GM19035 (cell line): ENCODE measurements at regions not wholly inside any gene's neighbourhood (a gene's known extent, or its start where the extent isn't known, plus 50 kb on each side); places are given as distances from the start of the nearest gene placed in this dataset.

ENCODE experiments used
- ATAC-seq: cut with Tn5 transposase; IDR thresholded peaks from one replicate; pipeline ENCODE4 v1.9.1; 2021; ENCODE audit not compliant: unreplicated experiment

- ATAC-seq = no peak
These were observed 151.1 kb upstream of the TSHZ3 start for GRCh38 chr19:31500197-31500830.

GRCh38 chr19:31500946-31501345 is 151.7 kb upstream of the TSHZ3 start:
- ATAC-seq = no peak

DNA sequence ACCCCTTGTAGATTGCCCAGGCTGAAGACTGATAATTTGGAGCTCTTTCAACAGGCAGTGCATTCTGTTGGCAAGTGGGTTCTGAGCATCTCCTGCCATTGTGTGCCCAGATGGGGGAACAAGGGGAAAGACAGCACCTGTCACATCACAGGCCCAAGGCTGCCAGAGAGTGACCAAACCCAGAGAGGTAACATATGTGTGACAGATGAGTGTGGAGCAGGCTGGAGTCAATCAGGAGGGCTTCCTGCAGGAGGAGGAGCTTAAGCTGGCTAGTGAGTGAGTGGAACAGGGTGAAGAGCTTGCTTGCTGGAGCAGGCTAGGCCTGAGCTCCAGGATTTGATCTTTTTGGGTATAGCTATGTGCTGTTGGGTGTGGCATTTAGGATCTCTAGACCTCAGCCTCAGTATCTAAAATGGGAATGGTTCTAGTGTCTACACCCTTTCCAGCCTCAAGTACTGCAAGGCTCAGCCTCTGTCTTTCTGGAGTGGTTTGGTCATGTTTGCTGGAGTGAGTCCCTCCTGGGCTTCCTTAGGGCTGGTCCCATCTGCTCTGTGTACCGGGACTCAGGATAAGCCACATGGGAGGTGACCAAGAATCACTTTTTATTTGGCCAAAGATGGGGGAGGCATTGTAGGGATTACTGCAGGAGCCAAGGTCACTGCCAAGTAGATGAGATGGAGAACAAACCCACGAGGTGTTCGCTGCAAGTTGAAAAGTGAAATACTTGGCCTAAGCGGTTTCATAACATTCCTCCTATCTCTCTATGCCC is 152.4 kb upstream of the TSHZ3 start:
- ATAC-seq = no peak

- ATAC-seq = no peak
These were observed 153.4 kb upstream of the TSHZ3 start for GRCh38 chr19:31502536-31503170.

DNA sequence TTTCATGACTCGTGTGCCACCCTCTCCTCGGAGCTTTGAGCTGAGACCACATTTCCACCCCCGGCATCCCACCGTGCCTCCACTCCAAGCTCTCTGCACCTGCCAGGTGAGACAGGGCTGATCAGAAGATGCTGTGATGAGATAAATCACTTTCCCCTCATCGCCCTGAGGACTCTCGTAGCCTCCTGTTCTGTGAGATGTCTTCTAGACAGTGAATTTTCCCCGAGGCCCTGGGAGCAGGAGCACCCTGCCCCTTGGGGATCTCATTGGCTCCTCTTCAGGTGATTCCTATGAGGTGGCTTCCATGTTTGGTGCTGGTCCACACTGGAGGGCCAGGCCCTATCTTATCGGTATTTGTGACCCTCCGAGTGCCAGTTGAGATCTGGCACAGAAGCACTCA is 154.0 kb upstream of the TSHZ3 start:
- ATAC-seq = no peak

GRCh38 chr19:31504221-31504620 is 155.0 kb upstream of the TSHZ3 start:
- ATAC-seq = no peak

- no peak for ATAC-seq
These were observed 156.3 kb upstream of the TSHZ3 start for GRCh38 chr19:31505596-31505910.

GRCh38 chr19:31506102-31506501 is 156.9 kb upstream of the TSHZ3 start:
- no peak for ATAC-seq

DNA sequence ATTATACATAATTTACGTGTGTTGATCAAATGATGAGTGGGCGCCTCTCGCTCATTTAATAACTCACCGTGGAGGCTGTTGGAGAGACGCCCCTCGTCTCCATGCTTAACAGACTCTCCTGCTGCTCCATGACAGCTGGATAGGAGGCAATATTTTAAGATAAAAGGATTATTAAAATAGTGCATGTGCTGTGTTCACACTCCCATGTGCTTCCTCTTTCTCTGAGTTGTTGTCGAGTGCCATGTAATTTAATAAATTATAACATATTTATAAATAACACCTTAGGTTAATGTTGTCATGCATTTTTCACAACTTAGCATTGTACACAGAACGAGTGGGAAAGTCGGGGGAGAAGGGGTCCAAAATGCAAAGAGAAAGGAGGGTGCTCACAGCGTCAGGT is 161.4 kb upstream of the TSHZ3 start:
- no peak for ATAC-seq

GRCh38 chr19:31511098-31511497 is 161.9 kb upstream of the TSHZ3 start:
- no peak for ATAC-seq

- ATAC-seq = no peak
These were observed 162.5 kb upstream of the TSHZ3 start for GRCh38 chr19:31511696-31512095.

DNA sequence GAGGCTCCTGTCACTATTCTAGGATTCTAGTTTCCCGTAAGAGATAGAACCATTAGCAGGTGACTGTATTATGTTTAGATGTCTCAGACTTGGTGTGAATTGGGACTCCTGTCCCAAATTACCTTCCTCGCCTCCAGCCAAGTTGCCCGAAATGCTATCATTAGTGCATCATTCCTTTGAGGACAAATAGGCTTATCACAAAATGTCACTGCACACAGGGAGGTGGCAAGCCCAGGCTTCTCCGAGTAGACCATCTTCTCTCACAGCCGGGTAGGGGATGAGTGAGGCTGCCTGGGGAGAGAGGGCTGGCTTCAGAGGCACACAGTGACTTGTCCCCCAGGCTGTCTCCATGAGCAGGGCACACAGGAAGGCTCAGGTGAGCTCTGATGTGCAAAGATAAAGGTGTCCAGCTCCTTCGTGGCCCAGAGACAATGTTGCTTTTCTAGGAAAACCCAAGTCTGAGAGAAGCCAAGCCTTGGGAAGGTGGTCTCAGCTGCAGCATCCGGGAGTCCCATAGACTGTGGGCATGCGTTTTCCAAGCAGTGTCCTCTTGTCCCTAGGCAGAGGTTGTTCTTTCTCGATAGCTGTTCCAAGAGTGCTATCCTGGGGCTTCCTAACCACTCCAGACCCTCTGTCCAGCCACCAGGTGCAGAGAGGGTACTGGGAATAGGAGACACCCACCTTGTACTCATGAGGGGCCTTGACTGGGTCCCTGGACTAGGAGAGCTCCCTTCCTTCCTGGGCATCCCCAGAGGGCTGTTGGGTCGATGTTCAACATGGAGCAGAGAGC is 163.1 kb upstream of the TSHZ3 start:
- ATAC-seq = no peak

DNA sequence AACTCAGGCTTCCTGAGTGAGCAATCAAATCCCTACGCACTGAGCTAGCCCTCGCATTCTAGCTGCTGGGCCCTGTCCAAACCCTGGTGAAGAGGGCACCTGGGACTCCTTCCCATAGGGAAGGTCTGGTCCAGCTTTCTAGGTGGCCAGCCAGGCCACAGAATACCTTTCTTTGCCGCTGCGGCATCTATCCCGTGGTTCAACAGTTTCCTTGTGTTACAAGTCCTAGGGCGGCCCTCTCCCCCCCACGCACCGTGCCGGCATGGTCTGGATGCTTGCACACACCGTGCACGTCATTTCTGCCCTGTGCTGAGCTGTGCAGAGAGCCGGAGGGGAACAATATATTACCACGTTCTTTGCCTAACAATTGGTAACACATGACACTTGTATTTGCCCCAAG is 164.6 kb upstream of the TSHZ3 start:
- no peak for ATAC-seq

GRCh38 chr19:31515931-31516330 is 166.7 kb upstream of the TSHZ3 start:
- no peak for ATAC-seq

DNA sequence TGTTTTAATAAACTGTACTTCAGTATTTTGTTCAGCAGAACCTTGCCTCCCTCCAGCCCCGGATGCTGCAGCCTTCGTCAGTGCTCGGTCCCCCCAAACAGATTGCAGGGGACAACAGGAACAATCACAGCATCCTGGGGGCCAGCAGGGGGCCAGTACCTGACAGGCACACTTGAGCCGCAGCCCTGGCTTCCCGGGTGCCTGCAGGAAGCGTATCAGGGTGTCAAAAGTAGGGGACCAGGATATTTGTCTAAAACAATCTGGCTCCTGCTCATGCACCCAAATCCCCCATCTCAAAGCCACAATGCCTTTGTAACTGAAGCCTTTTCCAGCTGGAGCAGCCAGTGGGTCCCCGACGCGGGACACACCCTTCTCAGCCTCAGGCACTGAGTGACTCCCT is 167.5 kb upstream of the TSHZ3 start:
- no peak for ATAC-seq

- no peak for ATAC-seq
These were observed 168.3 kb upstream of the TSHZ3 start for GRCh38 chr19:31517224-31518180.

- ATAC-seq = no peak
These were observed 169.2 kb upstream of the TSHZ3 start for GRCh38 chr19:31518216-31519020.

DNA sequence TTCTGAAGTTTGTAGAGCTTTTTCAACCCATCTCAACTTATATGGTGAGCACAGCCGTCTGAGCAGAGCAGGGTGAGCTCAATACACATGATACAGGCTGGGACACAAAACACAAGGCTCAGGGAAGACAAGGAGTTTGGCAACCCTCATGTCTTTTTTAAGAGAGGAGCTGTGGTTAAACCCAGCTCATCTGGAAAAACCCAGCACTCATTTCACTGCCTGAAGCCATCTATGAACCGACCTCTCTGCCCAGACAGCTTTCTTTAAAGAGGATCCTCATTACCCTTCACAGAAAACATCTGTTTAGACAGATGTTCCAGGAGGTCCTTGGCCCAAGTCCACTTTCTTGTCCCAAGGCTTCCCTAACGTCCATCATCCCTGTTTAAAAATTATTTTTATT is 170.0 kb upstream of the TSHZ3 start:
- no peak for ATAC-seq

GRCh38 chr19:31519908-31520307 is 170.7 kb upstream of the TSHZ3 start:
- ATAC-seq = no peak

DNA sequence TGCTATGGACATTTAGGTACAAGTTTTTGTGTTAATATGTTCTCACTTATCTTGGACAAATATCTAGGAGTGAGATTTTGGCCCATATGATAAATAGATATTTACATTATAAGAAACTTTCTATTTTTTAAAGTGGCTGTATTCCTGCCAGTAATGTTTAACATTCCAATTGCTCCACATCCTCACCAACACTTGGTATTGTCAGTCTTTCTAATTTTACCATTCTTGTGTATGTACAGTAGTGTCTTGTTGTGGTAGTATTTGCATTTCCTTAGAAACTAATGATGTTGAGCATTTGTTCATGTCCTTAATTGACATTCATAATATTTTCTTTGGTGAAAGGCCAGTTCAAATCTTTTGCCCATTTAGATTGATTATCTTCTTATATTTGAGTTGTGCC is 171.4 kb upstream of the TSHZ3 start:
- ATAC-seq = no peak
